ENCODE measurements at regions not wholly inside any gene's neighbourhood (a gene's known extent, or its start where the extent isn't known, plus 50 kb on each side); places are given as distances from the start of the nearest gene placed in this dataset.

GRCh38 chr22:26812731-26813130 is 155.3 kb downstream of the MIAT start:
- Mint-ChIP-seq H3K4me3 (ENCODE audit: low read depth) (no peak overlapping the region), H3K27ac (no peak overlapping the region), H3K27me3 (peaks cover 17% of the 10 kb centered on the region), H3K36me3 (ENCODE audit: insufficient read depth) (no peaks in the 10 kb centered on the region), H3K4me1 (ENCODE audit: low read depth) (no peaks in the 10 kb centered on the region), H3K9me3 (ENCODE audit: low read depth) (peaks cover under 1% of the 10 kb centered on the region)
- DNase-seq (ENCODE audit: low spot score, unreplicated experiment), result no peak
- no peak for TF ChIP-seq CTCF (IDR thresholded peaks at IDR 0.05; ENCODE audit: unreplicated experiment)

- Mint-ChIP-seq H3K9me3 (ENCODE audit: low read depth) (no peaks in the 10 kb centered on the region), H3K4me1 (ENCODE audit: low read depth) (no peaks in the 10 kb centered on the region), H3K4me3 (ENCODE audit: low read depth) (no peak overlapping the region), H3K27me3 (peaks cover 9% of the 10 kb centered on the region), H3K27ac (no peak overlapping the region), H3K36me3 (ENCODE audit: insufficient read depth) (no peaks in the 10 kb centered on the region)
- no peak for TF ChIP-seq CTCF (IDR thresholded peaks at IDR 0.05; ENCODE audit: unreplicated experiment)
- DNase-seq (ENCODE audit: low spot score, unreplicated experiment), result no peak
These were observed 159.3 kb downstream of the MIAT start for GRCh38 chr22:26816726-26817125.

GRCh38 chr22:26817926-26818325 is 160.5 kb downstream of the MIAT start:
- DNase-seq (ENCODE audit: low spot score, unreplicated experiment), result no peak
- H3K36me3 Mint-ChIP-seq (ENCODE audit: insufficient read depth), result no peaks in the 10 kb centered on the region
- no peak overlapping the region for H3K4me3 Mint-ChIP-seq (ENCODE audit: low read depth)
- no peaks in the 10 kb centered on the region for H3K9me3 Mint-ChIP-seq (ENCODE audit: low read depth)
- H3K4me1 Mint-ChIP-seq (ENCODE audit: low read depth), result no peaks in the 10 kb centered on the region
- peaks cover 11% of the 10 kb centered on the region for H3K27me3 Mint-ChIP-seq
- H3K27ac Mint-ChIP-seq, result no peak overlapping the region
- TF ChIP-seq CTCF (IDR thresholded peaks at IDR 0.05; ENCODE audit: unreplicated experiment), result no peak

- Mint-ChIP-seq H3K36me3 (ENCODE audit: insufficient read depth) (no peaks in the 10 kb centered on the region), H3K27me3 (peaks cover 4% of the 10 kb centered on the region), H3K4me1 (ENCODE audit: low read depth) (no peaks in the 10 kb centered on the region), H3K4me3 (ENCODE audit: low read depth) (no peak overlapping the region), H3K9me3 (ENCODE audit: low read depth) (no peaks in the 10 kb centered on the region), H3K27ac (no peak overlapping the region)
- DNase-seq (ENCODE audit: low spot score, unreplicated experiment), result no peak
- no peak for TF ChIP-seq CTCF (IDR thresholded peaks at IDR 0.05; ENCODE audit: unreplicated experiment)
These were observed 164.5 kb downstream of the MIAT start for GRCh38 chr22:26821854-26822253.

GRCh38 chr22:26822313-26822712 is 164.9 kb downstream of the MIAT start:
- no peak overlapping the region for H3K4me3 Mint-ChIP-seq (ENCODE audit: low read depth)
- no peak for DNase-seq (ENCODE audit: low spot score, unreplicated experiment)
- no peaks in the 10 kb centered on the region for H3K9me3 Mint-ChIP-seq (ENCODE audit: low read depth)
- no peaks in the 10 kb centered on the region for H3K36me3 Mint-ChIP-seq (ENCODE audit: insufficient read depth)
- TF ChIP-seq CTCF (IDR thresholded peaks at IDR 0.05; ENCODE audit: unreplicated experiment), result no peak
- H3K27ac Mint-ChIP-seq, result no peak overlapping the region
- no peaks in the 10 kb centered on the region for H3K4me1 Mint-ChIP-seq (ENCODE audit: low read depth)
- H3K27me3 Mint-ChIP-seq, result peaks cover 4% of the 10 kb centered on the region

Measured in progenitor cell of endocrine pancreas (in vitro differentiated cells).